Cardiac muscle cell (in vitro differentiated cells and primary cell): ENCODE measurements at regions not wholly inside any gene's neighbourhood (a gene's known extent, or its start where the extent isn't known, plus 50 kb on each side); places are given as distances from the start of the nearest gene placed in this dataset.

Experiments used
- DNase-seq, 2 donors: peaks; one replicate each; pipeline versions ENCODE4 v3.0.0 to v3.0.0-alpha.2; 2010 to 2017; ENCODE audit warnings: low read depth in 1 of 2, low spot score in 1 of 2
- H3K27ac ChIP-seq: fragments of 200-600 bp; sonication (generic); 2 replicates; pipeline ENCODE4 v1.5.1; 2016
- H3K27me3 ChIP-seq: fragments of 200-600 bp; sonication (generic); 2 replicates; pipeline ENCODE4 v1.6.0; 2016; ENCODE audit warnings: control low read depth
- H3K36me3 ChIP-seq: fragments of 200-600 bp; sonication (generic); 2 replicates; pipeline ENCODE4 v1.5.1; 2016; ENCODE audit warnings: control low read depth
- H3K4me1 ChIP-seq: fragments of 200-600 bp; sonication (generic); 2 replicates; pipeline ENCODE4 v1.8.1; 2017; ENCODE audit warnings: low read depth, mild to moderate bottlenecking, mixed run types
- H3K4me3 ChIP-seq: fragments of 200-600 bp; sonication (generic); 2 replicates; pipeline ENCODE4 v1.5.1; 2016; ENCODE audit warnings: mild to moderate bottlenecking
- H3K9me3 ChIP-seq: fragments of 200-600 bp; sonication (generic); 2 replicates; pipeline ENCODE4 v1.5.1; 2017; ENCODE audit warnings: low read depth, mild to moderate bottlenecking, control low read depth
- TF ChIP-seq, protein P1 (sequence below): IDR thresholded peaks from 2 replicates; pipeline ENCODE4 v1.5.1; 2012; ENCODE audit warnings: low read depth, mild to moderate bottlenecking, low read length

- Histone ChIP-seq H3K4me3 (no peak overlapping the region), H3K27ac (no peak overlapping the region), H3K27me3 (no peaks in the 10 kb centered on the region), H3K4me1 (no peaks in the 10 kb centered on the region), H3K9me3 (no peaks in the 10 kb centered on the region), H3K36me3 (no peaks in the 10 kb centered on the region)
- TF ChIP-seq, protein P1, sequence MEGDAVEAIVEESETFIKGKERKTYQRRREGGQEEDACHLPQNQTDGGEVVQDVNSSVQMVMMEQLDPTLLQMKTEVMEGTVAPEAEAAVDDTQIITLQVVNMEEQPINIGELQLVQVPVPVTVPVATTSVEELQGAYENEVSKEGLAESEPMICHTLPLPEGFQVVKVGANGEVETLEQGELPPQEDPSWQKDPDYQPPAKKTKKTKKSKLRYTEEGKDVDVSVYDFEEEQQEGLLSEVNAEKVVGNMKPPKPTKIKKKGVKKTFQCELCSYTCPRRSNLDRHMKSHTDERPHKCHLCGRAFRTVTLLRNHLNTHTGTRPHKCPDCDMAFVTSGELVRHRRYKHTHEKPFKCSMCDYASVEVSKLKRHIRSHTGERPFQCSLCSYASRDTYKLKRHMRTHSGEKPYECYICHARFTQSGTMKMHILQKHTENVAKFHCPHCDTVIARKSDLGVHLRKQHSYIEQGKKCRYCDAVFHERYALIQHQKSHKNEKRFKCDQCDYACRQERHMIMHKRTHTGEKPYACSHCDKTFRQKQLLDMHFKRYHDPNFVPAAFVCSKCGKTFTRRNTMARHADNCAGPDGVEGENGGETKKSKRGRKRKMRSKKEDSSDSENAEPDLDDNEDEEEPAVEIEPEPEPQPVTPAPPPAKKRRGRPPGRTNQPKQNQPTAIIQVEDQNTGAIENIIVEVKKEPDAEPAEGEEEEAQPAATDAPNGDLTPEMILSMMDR: no peak
- peak in 1 of 2 donors; percentile 0 for DNase-seq
Measured at GRCh38 chrX:81414630-81415029, 212.7 kb downstream of the SH3BGRL start.
